Kidney epithelial cell (primary cell): ENCODE measurements at regions not wholly inside any gene's neighbourhood (a gene's known extent, or its start where the extent isn't known, plus 50 kb on each side); places are given as distances from the start of the nearest gene placed in this dataset.

ENCODE experiments used
- DNase-seq: peaks from one replicate; pipeline ENCODE4 v3.0.0-alpha.2; 2010; ENCODE audit warnings: low read depth
- H3K27me3 ChIP-seq: 2 replicates; pipeline ENCODE4 v1.6.0; 2011; ENCODE audit warnings: low read length; ENCODE audit not compliant: control insufficient read depth, insufficient read depth
- H3K36me3 ChIP-seq: 2 replicates; pipeline ENCODE4 v1.5.1; 2011; ENCODE audit warnings: low read length; ENCODE audit not compliant: control insufficient read depth, insufficient read depth
- H3K4me3 ChIP-seq: 2 replicates; pipeline ENCODE4 v1.5.1; 2011; ENCODE audit warnings: low read depth, mild to moderate bottlenecking, control low read depth, low read length
- CTCF ChIP-seq: IDR thresholded peaks from 2 replicates; pipeline ENCODE4 v1.5.1; 2011; ENCODE audit warnings: mild to moderate bottlenecking, moderate library complexity, low read length, control low read depth, inconsistent platforms; ENCODE audit not compliant: insufficient read depth, poor library complexity, severe bottlenecking

GRCh38 chr14:66072190-66073084, 413.7 kb upstream of the CCDC196 start:
- no peak overlapping the region for H3K4me3 ChIP-seq
- no peaks in the 10 kb centered on the region for H3K36me3 ChIP-seq
- TF ChIP-seq CTCF: no peak
- no peaks in the 10 kb centered on the region for H3K27me3 ChIP-seq
- DNase-seq: no peak

GRCh38 chr14:66074537-66074936, 411.6 kb upstream of the CCDC196 start:
- H3K36me3 ChIP-seq: no peaks in the 10 kb centered on the region
- no peaks in the 10 kb centered on the region for H3K27me3 ChIP-seq
- no peak for TF ChIP-seq CTCF
- no peak overlapping the region for H3K4me3 ChIP-seq
- no peak for DNase-seq

DNA sequence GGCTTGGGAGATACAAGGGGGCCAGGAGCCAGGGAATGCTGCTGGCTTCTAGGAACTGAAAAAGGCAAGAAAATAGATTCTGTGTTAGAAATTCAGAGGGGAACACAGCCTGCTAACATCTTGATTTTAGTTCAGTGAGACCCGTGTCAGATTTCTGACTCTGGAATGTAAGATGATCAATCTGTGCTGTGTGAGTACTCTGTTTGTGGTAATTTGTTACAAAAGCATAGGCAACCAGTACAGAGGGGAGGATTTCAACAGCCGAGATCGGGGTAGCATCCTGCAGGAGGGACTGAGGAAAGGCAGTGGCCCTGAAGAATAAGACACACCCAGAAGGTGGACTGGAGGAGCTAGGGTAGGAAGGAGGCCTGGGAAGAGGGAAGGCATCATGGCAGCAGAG, 410.0 kb upstream of the CCDC196 start:
- Histone ChIP-seq H3K27me3 (no peaks in the 10 kb centered on the region), H3K4me3 (no peak overlapping the region), H3K36me3 (no peaks in the 10 kb centered on the region)
- DNase-seq: no peak
- TF ChIP-seq CTCF: no peak

GRCh38 chr14:66078006-66078405, 408.2 kb upstream of the CCDC196 start:
- TF ChIP-seq CTCF: no peak
- no peaks in the 10 kb centered on the region for H3K27me3 ChIP-seq

GRCh38 chr14:66081594-66082376, 404.4 kb upstream of the CCDC196 start:
- no peak for DNase-seq
- Histone ChIP-seq H3K36me3 (no peaks in the 10 kb centered on the region), H3K27me3 (no peaks in the 10 kb centered on the region), H3K4me3 (no peak overlapping the region)
- TF ChIP-seq CTCF: no peak

More at GRCh38 chr14:66078006-66078405, 408.2 kb upstream of the CCDC196 start:
- no peak for DNase-seq
- H3K4me3 ChIP-seq: no peak overlapping the region
- H3K36me3 ChIP-seq: no peaks in the 10 kb centered on the region
